Stimulated activated CD8-positive, alpha-beta memory T cell treated with anti-CD3 and anti-CD28 coated beads, Interleukin-12 subunit alpha, Interleukin-12 subunit beta, amount 100 ng/mL, for 1 hour (primary cell): ENCODE measurements at regions not wholly inside any gene's neighbourhood (a gene's known extent, or its start where the extent isn't known, plus 50 kb on each side); places are given as distances from the start of the nearest gene placed in this dataset.

Experiments used
- DNase-seq: peaks from one replicate; pipeline ENCODE4 v3.0.0-alpha.2; 2020; ENCODE audit warnings: low read depth

GRCh38 chr12:14280921-14281320 lies 84.6 kb upstream of the ATF7IP start:
- no peak for DNase-seq

GRCh38 chr12:14281539-14281938 lies 83.9 kb upstream of the ATF7IP start:
- no peak for DNase-seq

GRCh38 chr12:14283489-14284144 lies 81.9 kb upstream of the ATF7IP start:
- DNase-seq = no peak

- DNase-seq = no peak
Observed at GRCh38 chr12:14284184-14284722, 81.2 kb upstream of the ATF7IP start.

GRCh38 chr12:14289601-14290000 lies 75.9 kb upstream of the ATF7IP start:
- DNase-seq = no peak

- DNase-seq = no peak
Observed at GRCh38 chr12:14290951-14291350, 74.5 kb upstream of the ATF7IP start.

GRCh38 chr12:14303661-14304155 lies 61.8 kb upstream of the ATF7IP start:
- DNase-seq = no peak

GRCh38 chr12:14307004-14307403 lies 58.5 kb upstream of the ATF7IP start:
- DNase-seq = no peak

- DNase-seq = no peak
Observed at GRCh38 chr12:14308516-14308915, 57.0 kb upstream of the ATF7IP start.

GRCh38 chr12:14310866-14311265 lies 54.6 kb upstream of the ATF7IP start:
- DNase-seq = no peak

GRCh38 chr12:14313379-14314138 lies 51.9 kb upstream of the ATF7IP start:
- DNase-seq = no peak

- no peak for DNase-seq
Observed at GRCh38 chr12:14314801-14315200, 50.7 kb upstream of the ATF7IP start.

GRCh38 chr12:14315501-14315900 lies 50.0 kb upstream of the ATF7IP start:
- no peak for DNase-seq
